ENCODE measurements at regions not wholly inside any gene's neighbourhood (a gene's known extent, or its start where the extent isn't known, plus 50 kb on each side); places are given as distances from the start of the nearest gene placed in this dataset.
A peak's percentile ranks its signal among the peaks of the same experiment; 100 is the strongest.

DNA sequence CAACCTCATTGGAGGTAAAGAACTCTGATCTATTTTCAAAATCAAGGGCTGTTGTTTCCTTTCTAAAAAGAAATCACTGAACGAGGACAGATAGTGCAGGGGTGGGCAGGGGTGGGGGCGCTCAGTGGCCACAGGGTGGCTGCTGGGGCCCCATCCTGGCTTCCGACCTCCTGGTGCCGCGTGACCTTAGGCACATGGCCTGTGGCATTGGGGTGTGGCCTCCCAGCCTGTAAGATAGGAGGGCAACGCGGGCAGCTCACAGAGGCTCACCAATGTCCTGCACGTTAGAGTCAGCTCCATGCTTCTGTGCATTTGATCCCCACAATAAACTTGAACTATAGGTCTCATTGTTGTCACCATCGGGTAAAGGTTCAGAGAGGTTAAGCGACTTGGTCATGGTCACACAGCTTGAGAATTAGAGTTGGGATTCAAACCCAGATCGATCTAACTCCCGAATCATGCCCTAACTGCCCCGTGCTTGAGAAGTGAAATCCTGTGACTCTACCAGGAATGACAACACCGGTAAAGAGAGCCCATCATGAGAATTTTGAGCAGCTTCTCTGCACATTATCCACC lies 148.0 kb upstream of the SLC6A11 start:
- no peak for DNase-seq

DNA sequence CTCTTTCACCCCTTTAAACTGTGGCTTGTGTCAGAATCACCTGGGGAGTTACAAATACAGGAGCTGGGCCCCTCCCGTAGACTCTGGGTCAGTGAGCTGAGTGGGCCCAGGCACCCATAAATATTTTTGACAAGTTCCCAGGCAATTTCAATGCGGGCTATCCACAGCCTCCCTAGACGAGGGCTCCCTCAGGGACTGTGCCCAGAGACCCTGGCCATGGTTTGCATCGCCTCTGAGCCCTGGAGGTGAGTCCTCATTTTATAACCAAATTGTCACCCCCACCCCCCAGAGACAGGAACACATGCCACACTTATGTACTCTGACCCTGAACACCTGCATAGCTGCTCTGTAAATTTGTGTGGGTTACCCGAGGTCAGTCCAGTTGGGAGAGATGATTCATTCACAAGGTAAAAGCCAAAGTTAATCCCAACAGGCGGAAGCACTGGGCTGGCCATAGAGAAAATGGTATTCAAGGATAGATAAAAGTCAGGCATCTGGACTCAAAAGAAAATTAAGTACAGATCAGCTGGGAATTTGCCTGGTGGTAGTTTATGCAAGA lies 146.5 kb upstream of the SLC6A11 start:
- DNase-seq, result no peak

DNA sequence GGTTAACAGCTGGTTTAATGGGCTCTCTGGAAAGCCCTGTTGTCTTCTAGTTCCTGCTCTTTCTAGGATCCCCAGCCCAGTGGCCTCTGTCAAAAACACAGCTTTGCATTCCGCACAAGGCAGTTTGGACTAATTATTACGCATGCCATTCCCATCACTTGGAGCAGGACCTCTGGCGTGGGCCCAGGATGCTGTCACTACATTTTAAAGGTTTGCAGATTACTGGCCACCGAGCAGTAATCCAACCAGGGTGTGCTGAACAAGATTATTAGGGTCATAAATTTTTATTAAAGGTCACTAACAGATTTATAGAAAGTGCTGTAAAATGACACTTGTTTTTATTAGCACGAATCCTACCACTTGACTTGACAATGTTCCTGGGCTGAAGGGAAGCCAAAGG lies 143.6 kb upstream of the SLC6A11 start:
- no peak for DNase-seq

DNA sequence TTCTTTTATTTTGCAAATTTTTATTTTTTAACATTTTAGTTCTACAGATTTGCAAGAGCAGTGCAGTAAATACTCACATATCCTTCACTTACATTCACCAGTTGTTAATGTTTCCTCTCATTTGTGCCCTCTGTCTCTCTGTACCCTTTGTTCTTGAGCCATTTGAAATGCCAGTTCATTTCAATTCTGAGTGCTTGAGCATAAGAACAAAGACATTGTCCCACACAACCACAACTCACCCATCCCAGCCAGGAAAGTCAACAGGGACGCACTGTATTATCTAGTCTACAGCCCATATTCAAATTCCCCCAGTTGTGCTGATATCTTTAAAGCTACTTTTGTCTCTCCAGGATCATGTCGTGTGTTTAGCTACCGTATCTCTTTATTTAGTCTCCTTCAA lies 141.4 kb upstream of the SLC6A11 start:
- no peak for DNase-seq

DNA sequence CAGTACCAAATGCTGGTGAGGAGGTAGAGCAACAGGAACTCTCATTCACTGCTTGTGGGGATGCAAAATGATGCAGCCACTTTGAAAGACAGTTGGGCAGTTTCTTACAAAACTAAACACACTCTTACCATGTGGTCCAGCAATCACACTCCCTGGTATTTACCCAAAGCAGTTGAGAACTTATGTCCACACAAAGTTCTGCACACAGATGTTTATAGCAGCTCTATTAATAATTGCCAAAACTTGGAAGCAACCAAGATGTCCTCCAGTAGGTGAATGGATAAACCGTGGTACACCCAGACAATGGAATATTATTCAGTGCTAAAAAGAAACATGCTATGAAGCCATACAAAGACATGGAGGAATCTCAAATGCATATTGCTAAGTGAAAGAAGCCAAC lies 139.1 kb upstream of the SLC6A11 start:
- DNase-seq, result no peak

DNA sequence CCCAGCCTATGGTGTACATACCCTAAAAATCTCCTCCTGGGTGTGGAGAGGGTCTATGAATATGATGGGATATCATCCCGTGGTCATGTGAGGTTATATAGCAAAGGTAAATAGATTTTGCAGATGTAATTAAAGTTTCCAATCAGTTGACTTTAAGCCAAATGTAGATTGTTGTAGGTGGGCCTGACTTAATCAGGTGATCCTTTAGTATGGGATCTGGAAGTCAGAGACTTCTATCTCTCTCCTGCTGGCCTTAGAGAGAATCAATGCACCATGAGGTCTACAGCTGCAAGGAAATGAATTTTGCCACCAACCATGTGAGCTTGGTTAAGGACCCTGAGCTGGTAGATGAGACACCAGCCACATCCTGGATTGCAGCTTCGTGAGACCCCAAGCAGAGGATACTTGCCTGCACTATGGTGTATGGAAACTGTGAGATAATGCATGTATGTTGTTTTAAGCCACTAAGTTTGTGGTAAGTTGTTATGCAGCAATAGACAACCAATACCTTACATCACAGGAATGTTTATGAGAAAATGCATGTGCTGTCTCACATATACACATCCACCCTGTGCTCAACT lies 137.1 kb upstream of the SLC6A11 start:
- DNase-seq, result no peak

DNA sequence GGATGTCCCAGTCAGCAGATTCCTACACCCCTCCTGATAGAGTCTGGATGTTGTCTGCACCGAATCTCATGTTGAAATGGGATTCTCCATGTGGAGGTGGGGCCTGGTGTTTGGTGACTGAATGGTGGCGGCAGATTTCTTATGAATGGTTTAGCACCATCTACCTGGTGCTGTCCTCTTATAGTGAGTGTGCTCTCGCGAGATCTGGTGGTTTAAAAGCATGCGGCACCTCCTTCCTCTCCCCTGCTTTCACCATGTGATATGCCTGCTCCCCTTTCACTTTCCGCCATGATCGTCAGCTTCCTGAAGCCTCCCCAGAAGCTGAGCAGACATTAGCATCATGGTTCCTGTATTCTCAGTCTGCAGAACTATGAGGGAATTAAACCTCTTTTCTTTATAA lies 135.2 kb upstream of the SLC6A11 start:
- no peak for DNase-seq

DNA sequence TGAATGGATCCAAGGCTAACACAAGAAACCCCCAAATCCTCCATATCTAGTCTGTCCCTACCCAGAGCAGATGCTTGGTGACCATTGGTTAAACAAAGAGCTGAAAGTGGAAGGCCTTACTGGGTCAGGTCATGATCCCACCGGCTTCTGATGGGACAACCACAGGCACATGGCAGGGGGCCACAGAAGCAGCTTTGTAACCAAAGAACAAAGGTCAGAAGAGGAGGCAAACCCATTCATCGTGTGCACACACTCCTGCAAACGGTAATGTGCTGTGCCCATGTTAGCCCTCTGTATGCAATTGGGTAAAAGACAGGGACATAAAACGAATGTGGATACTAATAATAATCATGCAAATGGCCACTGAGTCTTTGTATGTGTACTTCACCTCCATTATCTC lies 133.3 kb upstream of the SLC6A11 start:
- DNase-seq, result no peak

DNA sequence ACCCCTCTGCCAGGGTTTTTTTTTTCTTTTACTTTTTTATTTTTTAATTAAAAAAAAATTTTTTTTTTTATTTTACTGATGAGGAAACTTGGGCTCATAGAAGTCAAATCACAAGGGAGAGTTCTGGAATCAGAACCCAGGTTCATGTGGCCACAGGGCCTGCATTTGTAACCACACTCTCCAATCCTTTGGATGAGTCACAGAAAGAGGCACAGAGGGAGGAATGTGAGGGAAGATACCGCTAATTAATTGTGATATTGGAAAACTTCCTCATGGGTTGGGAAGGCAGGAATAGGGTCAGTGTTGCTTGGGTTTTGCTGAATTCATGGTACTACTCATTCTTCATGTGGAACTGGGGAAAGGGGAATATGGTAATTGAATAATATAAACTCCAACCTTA lies 132.9 kb upstream of the SLC6A11 start:
- no peak for DNase-seq

DNA sequence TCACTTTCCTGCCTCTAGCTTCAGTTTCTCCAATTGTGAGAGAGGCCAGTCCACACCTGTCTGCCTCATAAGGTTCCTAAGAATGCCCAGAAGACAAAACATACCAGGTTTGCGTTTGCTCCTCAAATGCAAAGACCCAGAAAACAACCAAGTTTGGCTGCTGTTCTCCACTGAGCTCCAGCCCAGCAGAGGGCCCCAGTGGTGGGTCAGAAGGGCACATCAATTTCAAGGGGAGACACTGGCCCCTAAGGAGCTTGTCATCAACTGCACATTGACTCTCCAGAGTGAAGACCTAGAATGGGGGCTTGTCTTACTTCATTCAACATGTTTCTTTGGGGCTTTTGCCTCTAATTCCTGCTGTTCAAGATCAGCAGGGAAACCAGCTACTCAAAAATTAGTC lies 127.9 kb upstream of the SLC6A11 start:
- DNase-seq, result no peak

DNA sequence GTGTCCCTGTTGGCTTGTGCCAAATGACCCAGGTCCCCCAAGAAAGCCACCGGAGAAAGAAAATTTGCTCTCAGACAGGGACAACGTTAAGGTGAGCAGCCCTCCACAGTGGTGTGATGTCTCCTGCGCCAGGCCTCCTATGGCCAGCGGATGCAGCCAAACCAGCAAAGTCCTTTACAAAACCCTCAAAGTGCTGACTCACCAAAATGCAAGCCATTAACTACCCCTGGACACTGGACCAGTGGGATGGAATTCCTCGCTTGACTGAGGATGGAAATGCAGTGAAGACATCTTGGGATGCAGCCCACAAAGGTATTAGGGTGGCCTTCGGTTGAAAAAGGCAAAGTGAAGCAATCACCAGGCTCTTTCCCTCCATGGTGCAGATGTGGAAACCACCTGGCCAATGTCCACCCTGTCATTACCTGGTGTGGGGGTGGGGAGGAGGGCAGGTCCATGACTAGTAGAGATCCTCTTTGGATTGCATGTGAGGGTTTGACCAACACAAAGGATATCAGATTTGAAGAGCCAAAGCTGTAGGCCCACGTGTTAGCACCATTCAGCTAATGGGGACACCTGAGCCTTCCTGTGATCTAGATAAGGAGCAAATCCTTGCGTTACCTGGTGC lies 127.4 kb upstream of the SLC6A11 start:
- DNase-seq, result no peak

DNA sequence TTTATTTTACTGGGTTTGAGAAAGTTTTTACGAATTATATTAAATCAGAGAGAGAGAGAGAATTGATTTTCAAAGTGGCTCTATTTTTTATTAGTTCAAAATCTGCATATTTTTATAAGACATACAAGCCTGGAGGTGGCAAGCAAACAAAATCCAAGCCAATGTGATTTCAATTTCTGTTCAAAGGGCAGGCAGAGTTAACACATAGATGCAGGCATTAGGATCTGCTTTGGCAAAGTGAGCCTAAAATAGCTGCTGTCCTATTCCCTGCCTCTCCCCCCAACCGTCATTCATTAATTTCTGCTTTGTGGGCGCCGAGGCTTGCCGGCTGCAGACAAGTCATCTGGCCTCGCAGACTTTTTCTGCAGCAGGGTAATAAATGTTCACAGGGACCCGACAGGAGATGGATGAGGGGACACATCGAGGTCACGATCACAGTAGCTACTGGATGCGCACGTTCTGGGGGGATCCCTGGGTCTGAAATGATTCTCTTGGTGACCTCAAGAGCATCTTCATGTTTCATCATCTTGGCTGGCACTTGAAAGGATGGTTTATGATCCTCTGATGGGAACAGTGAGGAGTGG lies 123.9 kb upstream of the SLC6A11 start:
- no peak for DNase-seq

DNA sequence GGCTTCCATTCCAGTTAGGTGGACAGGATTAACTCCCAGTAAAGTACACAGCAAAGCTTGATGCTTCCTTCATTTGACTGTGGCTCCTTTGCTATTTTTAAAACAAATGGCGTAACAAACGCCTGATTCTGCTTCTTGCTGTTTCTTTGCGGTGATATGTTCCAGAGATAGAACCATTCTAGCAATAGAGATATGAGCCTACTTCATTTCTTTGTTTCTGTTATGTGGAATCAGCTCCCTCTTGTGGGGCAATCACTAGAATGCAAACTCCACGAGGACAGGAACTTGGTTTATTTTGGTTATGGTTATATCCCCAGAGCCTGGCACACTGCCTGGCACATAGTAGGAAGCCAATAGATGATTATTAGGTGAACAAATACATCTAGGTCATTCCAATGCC lies 122.6 kb upstream of the SLC6A11 start:
- DNase-seq, result no peak

DNA sequence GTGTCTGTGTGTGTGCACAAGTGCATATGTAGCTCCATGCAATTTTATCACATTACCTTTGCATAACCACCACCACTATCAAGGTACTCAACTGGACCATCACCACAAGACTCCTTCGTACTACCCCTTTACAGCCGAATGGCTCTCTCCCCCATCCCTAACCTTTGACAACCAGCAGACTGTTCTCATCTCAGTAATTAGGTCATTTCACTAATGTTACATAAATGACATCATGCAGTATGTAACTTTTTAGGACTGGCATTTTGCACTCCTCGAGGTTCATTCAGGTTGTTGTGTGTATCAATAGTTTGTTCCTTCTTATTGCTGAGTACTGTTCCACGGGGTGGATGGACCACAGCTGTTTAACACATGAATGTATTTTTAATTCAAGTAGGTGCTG lies 121.8 kb upstream of the SLC6A11 start:
- DNase-seq, result no peak

DNA sequence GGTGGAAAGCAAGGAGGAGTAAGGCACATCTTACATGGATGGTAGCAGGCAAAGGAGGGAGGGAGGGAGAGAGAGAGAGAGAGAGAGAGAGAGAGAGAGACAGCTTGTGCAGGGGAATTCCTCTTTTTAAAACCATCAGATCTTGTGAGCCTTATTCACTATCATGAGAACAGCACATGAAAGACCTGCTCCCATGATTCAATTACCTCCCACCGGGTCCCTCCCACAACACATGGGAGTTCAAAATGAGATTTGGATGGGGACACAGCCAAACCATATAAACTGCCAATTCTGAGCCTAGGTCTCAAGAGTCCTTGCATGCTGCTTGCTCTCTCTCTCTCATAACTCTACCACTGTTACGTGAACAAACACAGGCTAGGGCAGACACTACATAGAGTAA lies 120.8 kb upstream of the SLC6A11 start:
- peak in 3 of 4 experiments; percentile 28 to 42 (median 33) for DNase-seq

DNA sequence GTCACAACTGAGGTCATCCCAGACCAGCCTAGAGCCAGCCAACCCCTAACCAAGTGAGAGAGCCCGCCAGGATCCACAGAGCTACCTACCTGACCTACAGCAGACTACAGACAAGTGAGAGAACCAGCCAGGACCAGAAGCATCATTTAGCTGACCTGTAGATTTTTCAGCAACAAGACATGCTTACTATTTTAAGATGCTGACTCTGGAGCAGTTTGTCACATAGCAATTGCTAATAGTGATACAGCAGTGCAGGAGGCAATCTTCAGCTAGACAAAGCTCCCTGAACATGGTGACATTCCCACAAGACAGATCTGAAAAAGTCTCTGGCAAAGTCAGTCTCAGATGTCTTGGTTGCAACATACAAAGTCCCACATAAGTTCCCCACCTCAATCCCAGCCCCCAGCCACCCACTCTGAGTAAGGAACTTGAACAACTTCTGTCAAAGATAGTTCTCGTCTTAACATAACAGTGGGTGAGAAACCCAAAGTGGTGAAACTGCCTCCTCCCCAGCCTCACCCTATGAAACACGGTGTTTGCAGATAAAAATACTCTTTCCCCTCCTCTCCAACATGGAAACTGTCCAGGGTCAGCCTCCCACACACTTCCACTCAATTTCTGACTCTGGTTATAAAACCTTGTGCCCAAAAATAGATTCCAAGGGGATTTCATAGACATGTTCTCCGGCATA lies 120.3 kb upstream of the SLC6A11 start:
- DNase-seq, result peak; percentile 73 to 86 (median 82)

DNA sequence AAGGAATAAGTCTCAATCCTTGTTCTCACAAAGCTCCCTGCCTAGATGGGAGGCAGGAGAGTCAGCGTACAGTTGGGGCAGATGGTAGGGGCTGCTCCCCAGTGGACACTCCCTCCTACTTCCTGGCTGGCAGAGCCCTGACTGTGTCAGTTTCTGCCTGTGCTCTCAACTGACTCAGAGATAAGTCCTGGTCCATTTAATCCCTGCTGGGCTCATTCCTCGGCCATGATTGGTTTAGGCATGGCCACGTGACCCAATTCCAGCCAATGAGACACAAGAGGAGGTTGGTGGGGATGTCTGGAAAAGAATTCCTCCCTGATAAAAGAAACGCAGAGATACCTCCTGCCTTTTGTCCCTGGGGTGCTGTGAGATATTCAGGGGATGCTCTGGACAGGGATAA lies 118.1 kb upstream of the SLC6A11 start:
- no peak for DNase-seq

DNA sequence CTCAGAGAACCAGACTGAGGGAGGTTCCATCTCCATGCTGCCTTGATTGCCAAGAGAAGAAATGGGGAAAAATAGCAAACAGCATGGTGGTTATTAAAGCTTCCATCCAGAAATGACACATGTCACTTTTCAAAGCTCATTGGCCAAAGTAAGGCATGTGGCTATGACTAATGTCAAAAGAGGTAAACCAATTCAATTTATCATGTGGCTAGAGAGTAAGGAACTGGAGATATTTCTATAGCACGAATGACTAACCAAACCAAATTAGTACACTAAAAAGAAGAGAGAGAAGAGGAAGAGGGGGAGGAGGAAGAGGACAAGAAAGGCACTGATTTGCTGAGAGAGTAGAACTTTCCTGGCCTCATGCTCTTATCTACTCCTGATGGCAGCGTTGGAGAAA lies 115.2 kb upstream of the SLC6A11 start:
- DNase-seq, result peak in 2 of 4 experiments; percentile 34 to 38

DNA sequence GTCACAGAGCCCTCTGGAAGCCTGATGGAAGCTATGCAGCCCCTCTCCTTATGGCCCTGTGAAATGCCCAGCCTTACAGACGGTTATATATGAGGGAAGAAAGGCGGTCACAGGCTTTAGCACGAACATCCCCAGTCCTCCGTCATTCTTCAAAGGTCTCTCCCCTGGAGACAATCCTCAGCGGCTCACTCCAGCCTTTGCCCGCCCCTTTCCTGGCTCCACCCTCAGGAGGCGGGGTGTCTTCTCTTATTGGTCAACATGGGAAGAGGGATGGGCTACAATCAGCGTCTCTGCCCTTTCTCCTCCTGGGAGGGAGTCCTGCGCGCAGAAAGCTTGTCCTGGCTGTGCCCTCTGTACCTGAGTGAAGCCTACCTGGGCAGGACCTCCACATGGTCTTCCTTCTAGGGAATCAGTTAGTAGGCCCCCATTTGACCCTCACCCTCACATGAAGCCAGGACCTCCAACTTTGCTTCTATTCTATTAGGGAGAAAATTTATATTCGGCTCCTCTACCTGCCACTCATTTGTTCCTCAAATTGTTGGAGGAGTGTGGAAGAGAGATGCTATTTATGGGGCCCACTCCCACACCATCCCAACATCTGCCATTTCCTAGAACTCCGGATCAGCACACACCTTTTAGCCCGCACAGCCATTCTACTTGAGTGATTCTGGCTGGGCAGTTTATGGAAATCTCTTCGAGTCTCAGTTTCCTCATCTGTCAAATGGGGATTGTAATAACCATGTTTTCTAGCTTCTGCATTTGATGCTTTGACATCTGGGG lies 112.9 kb upstream of the SLC6A11 start:
- no peak for DNase-seq

DNA sequence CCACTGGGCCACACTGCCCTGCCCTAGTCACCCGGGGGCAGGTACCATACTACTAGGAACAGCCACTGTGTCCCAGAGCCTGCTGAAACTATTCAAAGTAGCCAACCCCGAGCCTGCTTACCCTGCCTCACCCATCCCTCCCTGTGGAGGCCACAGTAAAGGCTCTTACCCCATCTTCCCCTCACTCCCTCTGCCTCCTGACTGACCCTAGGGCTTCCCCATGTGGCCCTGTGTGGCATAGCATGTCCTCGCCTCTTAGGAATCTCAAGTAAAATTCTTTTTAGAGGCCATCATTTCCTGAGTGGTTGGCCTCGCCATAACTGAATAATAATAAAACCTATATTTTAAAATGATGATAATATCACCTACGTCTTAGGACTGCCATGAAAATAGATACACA lies 112.2 kb upstream of the SLC6A11 start:
- peak; percentile 16 to 43 (median 36) for DNase-seq

DNA sequence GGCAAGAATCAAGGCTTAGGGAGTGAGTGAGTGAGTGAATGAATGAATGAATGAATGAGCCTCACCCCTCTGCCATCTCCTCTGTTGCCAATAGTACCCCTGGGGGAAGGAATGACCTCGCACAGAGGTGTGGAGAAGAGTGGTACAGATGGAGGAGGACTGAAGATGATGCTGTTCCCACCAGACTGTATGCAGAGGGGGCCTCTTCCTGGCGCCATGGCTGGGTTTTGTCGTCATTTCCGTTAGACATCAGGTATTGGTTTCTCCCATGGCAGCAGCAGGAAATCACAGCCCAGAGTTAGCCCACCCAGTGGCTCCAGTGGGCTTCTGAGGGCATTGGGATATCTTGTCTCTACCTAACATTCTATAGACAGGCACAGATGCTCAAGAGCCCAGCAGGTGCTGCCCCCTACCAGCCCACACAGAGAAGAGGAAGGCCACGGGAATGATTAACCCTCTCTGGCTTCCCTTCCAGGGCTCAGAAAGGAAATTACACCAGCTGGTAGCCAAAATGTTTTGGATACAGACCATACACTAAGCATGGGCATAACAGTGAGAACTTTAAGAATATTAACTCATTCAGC lies 109.8 kb upstream of the SLC6A11 start:
- DNase-seq, result no peak

All from suppressor macrophage (primary cell).